GM18507 (cell line): ENCODE measurements at regions not wholly inside any gene's neighbourhood (a gene's known extent, or its start where the extent isn't known, plus 50 kb on each side); places are given as distances from the start of the nearest gene placed in this dataset.

Source experiments
- DNase-seq: peaks from one replicate; pipeline ENCODE4 v3.0.0; 2011; ENCODE audit warnings: low read depth; ENCODE audit not compliant: insufficient read length; ENCODE audit errors: extremely low spot score
- FAIRE-seq: peaks from 2 replicates; lab custom pipeline; 2011; peaks lifted over from hg19 to GRCh38; lab: Jason Lieb, UNC

DNA sequence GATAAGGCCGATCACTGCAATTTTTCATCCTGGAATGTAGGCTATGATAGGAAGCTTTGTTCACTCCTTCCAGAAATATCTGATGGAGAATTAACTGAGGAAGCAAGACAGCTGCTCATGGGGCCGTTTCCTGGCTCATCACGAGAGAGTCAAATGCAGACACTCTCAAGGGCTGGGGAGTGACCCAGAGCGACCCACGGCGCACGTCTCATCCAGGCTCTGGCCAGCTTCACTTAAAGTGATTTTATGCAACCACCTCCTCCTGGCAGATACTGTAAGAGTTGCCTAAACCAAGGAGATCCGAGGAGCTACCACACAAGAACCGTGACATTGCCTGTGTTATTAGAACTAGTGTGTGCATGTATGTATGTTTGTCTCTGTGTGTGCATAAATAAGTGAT is 530.8 kb downstream of the TCERG1L start:
- no peak for FAIRE-seq
- DNase-seq, result no peak

DNA sequence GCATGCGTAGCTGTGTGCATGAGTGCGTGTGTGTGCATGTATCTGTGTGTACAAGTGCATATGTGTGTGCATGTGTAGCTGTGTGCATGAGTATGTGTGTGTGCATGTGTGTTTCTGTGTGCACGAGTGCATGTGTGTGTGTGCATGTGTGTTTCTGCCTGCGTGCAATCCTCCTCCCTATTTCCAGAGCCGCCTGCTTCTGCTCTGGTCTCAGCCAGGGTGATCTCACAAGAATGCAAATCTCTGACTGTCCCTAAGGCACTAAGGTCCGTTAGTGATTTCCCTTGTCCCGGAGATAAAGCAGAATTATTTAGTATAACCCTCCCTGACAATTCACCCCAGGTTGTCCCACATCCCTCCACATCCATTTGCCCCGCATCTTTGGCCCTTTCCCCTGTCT is 530.3 kb downstream of the TCERG1L start:
- FAIRE-seq (no peak), DNase-seq (no peak)

DNA sequence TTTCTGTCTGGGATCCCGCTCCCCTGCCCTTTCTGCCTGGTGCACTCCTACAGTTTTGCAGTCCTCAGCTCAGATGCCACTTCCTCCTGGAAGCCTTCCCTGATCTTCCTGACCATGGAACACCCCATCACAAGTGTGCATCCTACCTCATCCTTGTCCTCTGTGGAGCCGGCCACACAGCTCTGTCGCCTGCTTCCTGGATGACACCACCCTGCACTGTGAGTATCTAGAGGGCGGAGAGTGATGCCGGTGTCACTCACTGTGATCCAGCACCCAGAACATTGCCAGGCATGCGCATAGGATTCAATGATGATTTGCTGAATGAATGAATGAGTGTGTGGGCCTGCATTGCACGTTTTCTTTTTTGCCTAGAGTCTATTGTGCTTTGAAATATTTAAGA is 529.9 kb downstream of the TCERG1L start:
- no peak for DNase-seq
- no peak for FAIRE-seq

DNA sequence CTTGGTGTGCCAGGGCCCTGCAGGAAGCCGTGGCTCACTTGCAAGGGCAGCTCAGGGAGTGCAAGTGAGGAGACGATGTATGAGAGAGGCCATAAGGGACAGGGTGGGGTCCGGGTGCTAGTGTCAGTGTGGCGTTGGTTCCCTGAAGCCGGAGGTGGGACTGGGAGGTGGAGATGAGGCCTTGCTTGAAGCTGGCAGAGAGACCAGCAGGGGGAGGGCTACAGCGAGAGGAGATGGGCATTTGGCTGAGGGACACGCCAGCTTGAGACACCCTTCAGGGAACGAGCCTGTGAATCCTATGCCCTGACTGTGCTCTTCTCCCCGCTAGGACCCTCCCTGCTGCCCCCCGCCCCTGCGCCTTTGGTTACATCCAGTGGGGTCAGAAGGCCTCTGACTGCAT is 529.1 kb downstream of the TCERG1L start:
- FAIRE-seq (no peak), DNase-seq (no peak)

DNA sequence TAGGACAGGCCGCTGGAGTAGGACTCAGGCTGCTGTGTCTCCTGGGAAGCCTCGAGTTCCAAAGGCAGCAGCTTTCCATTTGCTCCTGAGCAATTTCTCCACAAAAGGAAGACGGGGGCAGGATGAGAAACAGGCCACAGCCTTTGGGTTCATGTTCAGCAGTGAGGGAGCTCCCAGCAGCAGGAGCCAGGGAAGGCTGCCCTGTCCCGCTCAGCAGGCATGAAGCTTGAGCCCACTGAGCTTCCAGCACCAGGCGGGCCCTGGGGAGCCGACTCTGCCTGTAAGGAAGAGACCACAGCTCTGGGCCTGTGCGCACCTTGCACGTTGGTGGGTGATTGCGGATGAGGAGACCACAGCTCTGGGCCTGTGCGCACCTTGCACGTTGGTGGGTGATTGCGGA is 527.2 kb downstream of the TCERG1L start:
- no peak for DNase-seq
- FAIRE-seq, result no peak

DNA sequence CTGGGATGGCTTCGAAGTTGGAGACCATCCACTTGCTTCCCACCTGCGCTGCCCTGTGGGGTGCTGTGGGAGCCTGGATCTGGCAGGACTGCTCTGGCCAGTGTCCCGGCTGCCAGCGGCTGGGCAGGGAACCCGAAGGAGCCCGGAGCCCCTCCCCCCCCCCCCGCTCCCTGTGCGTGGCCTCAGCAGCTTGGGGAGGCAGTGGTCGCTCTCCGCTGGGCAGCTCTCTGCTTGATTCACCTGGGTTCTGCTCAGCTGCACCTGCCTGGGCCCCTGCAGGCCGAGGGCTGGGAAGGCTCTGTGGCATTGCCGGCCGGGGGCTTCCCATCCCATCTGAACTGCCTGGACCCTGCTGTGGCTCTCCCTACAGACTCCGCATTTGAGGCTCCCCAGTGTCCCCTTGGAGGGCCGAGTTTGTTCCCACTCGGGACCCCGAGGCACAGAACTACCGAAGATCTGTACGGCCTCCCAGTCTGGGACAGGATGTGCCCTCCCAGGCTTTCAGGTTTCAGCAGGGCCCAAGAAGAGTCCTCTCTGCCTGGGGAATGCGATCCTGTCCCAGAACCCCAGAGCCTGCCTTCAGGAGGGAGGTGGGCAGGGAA is 525.1 kb downstream of the TCERG1L start:
- FAIRE-seq (no peak), DNase-seq (no peak)

DNA sequence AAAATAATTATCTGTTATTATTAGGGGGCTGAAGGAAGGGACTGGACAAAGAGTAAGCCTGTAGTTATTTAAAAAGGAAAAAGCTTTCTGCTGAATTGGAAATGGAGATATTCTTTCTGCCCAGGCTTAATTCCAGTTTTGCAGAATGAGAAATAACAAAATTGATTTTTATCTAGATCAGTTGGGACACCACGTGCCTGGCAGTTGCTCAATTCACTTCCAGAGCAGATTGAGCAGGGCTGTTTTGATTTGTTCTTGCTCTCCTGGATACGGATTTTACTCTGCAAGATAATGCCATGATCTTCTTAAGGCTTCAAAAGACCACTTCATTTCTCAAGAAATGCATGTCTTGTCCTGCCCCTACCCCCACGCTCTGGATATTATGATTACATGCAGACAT is 524.3 kb downstream of the TCERG1L start:
- FAIRE-seq, result no peak
- no peak for DNase-seq

DNA sequence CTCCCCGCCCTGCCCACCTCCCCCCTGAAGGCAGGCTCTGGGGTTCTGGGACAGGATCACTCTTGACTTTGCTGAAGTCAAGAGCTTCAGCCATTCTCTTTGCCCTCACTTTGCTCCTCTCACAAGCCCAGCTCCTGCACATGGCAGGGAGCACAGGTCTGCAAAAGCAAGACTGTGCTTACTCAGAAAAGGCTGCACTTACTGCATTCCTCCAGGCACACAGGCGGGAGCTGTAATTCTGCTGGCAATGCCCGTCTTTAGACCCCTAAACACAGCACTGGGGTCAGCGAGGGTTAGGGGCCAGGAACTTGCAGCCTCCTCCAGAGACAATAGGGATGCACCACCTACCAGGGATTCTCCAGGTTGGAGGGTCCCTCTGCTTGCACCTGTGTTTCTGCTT is 523.7 kb downstream of the TCERG1L start:
- no peak for FAIRE-seq
- no peak for DNase-seq

DNA sequence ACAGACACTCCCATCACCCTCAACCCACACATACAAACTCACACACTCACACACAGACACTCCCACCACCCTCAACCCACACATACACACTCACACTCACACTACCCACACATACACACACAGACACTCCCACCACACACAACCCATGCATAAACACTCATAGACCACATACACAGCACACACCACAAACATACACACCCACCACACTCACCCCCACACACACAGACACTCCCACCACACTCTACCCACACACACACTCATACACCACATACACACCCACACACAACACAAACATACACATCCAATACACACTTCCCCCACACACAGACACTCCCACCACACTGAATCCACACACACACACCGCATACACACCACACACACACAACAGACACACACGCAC is 521.2 kb downstream of the TCERG1L start:
- DNase-seq, result no peak
- peak; percentile 44 for FAIRE-seq

DNA sequence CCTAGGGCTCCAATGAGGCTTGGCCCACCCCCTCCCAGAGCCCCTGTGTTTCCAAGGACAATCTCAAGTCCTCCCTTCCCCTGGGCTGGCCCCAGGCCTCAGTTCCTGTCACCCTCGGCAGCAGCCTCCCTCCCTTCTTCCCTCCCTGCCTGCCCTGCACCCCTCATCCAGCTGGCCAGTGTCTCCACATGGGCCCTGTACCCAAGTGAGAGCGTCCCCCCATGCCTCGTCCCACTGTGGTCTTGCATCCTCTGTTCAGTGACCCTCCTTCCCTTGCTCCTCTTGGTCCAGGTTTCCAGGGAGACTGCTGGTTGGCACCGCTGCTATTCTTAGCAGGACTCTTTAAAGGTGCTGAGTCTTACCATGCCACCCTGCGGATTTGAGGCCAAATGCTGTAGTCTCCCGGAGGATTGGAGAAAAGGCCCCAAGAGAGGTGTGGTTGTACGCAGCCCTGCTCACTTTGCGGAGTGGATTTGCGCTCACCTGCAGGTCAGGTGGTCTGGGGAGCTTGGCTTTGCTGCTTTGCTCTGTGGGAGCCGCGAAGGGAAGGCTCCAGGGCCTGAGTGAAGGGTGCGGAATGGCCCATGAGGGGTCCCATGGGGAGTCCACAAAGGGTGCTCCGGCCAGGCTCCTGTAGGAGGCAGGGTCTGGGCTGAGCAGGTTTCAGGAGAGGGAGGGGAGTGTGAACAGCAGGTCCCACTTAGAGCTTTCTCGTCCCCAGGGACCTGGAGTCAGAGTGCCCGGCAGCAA is 519.2 kb downstream of the TCERG1L start:
- DNase-seq, result no peak
- no peak for FAIRE-seq

DNA sequence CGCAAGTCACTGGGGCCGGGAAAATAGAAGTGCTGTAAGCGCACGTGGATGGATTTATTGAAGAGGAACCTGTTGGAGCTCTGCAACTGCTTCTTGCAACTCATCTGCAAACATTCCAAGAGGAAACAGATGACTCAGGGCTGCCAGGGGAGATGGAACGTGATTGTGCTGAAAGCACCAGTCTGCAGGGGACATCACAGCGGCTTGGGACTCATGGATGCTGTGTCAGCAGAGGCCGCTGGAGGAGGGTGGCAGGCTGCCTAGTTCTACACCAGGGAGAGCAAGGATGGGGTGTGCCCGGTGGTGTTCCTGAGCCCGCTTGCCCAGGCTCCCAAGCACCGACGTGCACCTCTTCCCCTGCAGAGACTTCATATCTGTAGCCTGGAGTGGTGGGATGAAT is 515.7 kb downstream of the TCERG1L start:
- FAIRE-seq (no peak), DNase-seq (no peak)

DNA sequence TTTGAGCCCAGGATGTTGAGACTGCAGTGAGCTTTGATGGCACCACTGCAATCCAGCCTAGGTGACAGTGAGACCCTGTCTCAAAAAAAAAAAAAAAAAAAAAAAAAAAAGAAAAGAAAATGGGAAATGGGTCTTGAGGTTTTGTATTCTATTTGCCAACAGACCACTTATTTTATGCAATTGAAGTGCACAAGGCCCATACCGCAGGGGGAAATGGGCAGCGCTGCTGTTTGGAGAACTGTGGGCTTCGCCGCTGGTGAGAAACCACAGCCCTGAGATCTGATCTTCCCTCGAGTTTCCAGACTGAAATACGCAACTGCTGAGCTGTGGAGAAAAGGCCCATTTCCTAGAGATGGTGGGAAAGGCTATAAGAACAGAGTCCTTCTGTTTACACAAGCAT is 512.0 kb downstream of the TCERG1L start:
- no peak for FAIRE-seq
- DNase-seq, result no peak

DNA sequence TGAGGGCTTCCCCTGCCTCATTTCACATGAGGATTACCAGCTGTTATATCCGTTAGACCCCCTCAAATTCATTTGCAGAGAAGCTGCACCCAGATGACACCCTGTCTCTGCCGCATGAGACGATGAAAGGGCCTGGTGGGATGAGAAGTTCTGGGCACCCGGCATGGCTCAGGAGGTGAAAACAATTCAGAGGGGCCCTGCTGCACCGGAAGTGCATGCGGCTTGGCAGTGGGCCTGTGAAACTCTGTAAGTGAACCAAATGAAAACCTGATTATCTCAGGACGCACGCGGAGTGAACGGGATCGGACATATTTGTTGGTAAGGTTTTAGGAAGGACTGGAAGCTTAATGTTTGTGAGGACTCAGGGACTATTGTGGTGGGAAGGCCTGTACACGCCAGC is 511.2 kb downstream of the TCERG1L start:
- FAIRE-seq, result no peak
- no peak for DNase-seq

DNA sequence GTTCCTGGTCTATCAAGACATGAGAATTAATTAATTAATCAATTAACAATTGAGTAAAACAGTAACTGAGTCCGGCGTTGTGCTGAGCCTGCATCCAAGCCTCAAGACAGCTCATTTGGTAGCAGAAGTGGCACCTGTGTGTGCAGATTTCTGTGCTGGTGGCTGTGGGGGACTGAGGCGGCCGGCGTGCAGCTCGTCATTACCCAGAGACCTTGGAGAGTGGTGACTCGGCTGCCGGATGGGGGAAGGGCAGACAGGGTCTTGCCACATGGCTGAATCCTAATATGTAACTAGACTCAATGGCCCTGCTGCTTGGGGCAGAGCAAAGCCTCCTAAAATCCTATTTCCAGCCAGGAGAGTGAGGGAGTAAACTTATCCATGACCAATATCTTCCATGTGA is 510.2 kb downstream of the TCERG1L start:
- DNase-seq, result no peak
- no peak for FAIRE-seq

DNA sequence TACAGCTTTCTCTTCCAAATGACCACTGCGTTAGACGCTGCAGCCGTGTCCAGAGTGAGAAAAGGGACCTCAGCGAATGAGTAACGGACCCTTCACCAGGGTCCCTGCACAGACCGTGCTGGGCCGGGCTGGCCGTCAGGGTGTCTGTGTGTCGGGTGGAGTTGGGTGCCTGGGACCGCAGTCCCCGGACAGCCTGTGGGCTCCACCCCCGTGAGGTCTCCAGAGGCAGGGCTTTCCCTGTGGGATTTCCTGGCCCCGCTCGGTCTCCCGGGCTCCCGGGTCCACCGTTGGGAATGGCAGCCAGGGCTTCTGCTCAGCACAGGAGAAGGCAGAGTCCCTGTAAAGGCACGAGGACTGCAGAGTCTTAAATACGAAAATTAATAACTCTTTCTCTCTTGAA is 509.7 kb downstream of the TCERG1L start:
- DNase-seq (no peak), FAIRE-seq (no peak)

DNA sequence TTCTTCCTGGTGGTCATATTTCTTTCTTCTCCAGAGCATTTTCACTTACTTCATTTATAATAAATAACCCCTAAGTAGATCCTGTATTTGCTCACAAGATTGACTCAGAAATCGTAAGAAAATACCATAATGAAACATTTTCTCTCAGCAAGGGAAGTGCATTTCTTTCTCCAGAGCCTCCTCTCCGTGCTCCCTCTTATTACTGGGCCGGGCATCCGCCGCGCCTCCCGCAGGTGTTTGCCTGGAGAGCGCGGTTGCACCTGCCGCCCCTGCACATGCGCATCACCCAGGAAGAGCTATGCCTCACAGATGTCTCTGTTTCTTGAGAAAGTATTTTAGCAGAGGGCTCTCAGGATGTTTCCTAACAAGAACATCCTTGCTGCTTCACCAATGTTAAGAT is 509.2 kb downstream of the TCERG1L start:
- no peak for DNase-seq
- FAIRE-seq, result no peak

DNA sequence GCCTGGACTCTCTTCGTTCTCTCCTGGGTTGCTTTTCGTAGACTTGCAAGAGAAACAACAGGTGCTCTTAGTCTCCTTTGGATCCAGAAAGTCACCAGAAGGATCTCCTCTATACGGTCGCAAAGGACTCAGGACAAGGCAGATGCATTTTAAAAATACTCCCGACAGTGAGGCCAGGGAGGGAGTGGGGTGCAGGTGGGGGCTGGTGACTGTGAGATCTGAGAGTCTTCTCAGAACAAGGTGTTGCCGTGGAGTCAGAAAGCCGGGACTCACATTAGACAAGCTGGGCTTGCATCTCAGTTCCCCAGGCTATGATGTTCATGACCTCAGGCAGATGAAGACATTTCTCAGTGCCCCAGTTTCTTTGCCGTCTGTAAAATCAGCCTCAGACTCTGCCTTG is 507.2 kb downstream of the TCERG1L start:
- no peak for DNase-seq
- FAIRE-seq, result no peak

DNA sequence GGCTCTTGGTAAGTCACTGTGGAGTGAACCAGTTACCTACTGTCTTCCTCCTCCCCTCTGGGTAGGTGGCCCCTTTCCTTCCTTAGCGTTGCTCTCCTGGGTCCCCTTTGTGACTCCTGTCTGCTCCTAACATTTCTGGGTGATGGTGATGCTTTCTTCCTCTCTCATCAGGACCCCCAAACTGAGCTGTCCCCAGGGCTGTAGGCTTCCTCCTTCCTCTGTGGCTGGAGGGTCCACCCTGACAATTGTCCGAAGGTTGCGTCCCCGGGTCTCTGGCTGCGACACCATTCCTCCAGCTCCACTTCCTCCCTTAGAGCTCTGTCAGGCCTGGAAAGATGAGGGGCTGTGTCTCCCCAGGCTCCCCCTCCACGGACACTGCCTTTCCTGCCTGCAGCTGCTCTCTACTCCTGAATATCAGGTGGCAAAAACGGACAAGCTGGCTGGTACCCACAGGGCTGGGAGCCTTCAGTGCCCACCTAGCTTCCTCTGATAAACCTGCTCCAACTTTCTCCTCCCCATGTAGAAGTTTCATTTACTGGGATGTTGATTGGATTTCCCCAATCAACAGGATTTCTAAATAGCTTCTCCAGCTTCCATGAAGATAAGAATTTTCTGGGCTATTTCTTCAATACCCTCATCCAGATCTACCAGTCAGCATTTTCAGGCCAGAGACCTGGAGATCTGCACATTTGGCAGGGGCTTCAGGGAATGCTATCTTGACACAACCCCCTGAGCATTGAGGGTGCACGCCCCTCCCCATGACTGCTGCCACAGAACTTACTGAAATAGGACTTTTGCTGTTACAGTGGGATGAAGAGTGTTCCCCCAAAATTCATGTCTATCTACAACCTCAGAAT is 506.5 kb downstream of the TCERG1L start:
- DNase-seq (no peak), FAIRE-seq (no peak)

DNA sequence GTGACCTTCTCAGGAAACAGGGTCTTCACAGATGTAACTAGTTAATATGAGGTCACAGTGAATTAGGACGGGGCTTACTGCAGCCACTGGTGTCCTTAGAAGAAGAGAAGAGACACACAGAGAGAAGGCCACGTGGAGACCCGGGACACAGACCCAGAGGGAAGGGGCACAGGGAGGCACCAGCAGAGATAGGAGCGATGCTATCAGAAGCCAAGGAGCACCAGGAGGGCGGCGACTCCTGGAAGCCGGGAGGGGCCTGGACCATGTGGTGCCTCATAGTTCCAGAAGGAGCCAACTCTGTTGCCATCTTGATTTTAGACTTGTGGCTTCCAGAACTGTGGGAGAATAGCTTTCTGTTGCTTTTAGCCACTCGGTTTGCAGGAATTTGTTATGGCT is 505.9 kb downstream of the TCERG1L start:
- FAIRE-seq (no peak), DNase-seq (no peak)

DNA sequence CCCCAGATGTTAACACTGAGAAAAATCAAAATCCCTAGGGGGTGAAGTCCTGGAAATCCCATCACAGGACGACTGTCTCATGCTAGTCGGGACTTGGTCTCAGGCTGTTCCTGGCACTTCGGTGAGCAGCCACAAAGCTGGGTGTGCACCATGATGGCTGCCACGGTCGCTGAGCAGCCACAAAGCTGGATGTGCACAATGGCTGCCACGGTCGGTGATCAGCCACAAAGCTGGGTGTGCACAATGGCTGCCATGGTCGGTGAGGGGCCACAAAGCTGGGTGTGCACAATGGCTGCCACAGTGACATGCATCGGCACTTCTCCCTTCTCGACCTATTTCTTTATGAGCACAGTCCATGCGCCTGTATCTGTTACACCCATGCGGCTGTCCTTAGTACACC is 505.1 kb downstream of the TCERG1L start:
- no peak for DNase-seq
- no peak for FAIRE-seq

DNA sequence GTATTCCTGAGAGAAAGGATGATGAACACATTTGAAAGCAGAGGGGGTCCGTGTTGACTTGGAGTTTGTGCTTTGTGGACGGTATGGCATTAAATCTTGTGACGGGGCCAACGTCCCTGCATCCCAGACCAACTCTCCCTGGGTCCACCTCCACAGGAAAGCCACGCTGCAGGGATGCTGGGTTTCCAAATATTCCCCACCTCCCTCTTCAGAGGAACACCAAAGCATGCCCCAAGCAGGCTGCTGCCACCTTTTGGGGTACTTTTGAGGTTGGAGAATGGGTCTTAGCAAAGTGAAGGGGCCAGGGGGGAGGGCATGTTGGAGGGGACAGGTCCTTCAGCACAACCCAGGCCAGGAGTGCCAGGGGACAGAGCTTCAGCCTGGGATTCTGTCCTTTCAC is 504.4 kb downstream of the TCERG1L start:
- no peak for DNase-seq
- FAIRE-seq, result no peak
